ENCODE measurements at regions not wholly inside any gene's neighbourhood (a gene's known extent, or its start where the extent isn't known, plus 50 kb on each side); places are given as distances from the start of the nearest gene placed in this dataset.
A peak's percentile ranks its signal among the peaks of the same experiment; 100 is the strongest.

DNA sequence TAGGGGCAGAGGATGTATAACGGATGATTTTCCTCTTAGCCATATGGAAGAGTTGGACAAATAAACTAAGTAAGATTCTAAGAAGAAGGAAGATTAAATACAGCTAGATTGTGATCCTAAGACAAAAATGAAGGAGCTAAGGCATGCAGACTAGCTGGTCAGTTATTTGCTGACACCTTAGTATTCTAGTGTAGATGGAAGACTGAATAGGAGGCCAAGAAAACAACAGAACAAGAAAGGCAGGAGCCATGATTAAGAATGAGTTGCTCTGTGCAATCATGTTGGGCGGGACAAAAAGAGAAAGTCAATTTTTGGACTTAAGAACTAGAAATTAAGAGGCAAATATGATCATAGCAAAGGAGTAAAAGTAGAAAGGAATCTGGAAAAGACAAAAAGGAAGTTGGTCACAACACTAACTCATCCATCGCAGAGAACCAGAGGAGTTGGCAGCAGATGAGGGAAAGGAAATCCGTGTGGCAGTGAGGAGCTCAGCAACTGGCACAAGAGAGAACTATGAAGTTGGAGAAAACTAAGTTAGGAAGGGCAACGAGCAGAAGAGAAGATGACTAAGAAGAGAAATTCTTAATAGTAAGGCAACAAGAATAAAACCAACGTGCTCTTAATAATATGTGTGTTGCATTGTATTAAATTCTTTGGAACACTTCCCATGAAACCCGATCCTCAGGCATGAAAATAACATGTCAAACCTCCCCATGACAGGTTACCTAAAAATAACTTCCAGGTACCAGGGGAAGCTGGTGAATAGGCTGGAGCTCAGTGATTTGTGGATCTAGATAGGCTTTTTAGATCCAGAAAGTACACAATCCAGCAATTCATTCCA is 234.4 kb downstream of the LTN1 start:
- H3K4me1 ChIP-seq (ENCODE audit: control insufficient read depth in 1 of 2, low read depth in 2 of 2) = peaks cover 19 to 59% of the 10 kb centered on the region in 2 donors
- DNase-seq (ENCODE audit: low spot score) (no peak), ATAC-seq (ENCODE audit: insufficient number of reproducible peaks, low FRiP score, low read depth) (no peak)
- TF ChIP-seq, protein P1, sequence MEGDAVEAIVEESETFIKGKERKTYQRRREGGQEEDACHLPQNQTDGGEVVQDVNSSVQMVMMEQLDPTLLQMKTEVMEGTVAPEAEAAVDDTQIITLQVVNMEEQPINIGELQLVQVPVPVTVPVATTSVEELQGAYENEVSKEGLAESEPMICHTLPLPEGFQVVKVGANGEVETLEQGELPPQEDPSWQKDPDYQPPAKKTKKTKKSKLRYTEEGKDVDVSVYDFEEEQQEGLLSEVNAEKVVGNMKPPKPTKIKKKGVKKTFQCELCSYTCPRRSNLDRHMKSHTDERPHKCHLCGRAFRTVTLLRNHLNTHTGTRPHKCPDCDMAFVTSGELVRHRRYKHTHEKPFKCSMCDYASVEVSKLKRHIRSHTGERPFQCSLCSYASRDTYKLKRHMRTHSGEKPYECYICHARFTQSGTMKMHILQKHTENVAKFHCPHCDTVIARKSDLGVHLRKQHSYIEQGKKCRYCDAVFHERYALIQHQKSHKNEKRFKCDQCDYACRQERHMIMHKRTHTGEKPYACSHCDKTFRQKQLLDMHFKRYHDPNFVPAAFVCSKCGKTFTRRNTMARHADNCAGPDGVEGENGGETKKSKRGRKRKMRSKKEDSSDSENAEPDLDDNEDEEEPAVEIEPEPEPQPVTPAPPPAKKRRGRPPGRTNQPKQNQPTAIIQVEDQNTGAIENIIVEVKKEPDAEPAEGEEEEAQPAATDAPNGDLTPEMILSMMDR (IDR thresholded peaks at IDR 0.05) = no peak
- no peaks in the 10 kb centered on the region for H3K9me3 ChIP-seq
- H3K27me3 ChIP-seq (replicated peaks; ENCODE audit: insufficient read depth) = no peaks in the 10 kb centered on the region
- peak overlapping the region; percentile 29 to 96 for H3K27ac ChIP-seq
- H3K4me3 ChIP-seq = no peak overlapping the region
- no peaks in the 10 kb centered on the region for H3K36me3 ChIP-seq

DNA sequence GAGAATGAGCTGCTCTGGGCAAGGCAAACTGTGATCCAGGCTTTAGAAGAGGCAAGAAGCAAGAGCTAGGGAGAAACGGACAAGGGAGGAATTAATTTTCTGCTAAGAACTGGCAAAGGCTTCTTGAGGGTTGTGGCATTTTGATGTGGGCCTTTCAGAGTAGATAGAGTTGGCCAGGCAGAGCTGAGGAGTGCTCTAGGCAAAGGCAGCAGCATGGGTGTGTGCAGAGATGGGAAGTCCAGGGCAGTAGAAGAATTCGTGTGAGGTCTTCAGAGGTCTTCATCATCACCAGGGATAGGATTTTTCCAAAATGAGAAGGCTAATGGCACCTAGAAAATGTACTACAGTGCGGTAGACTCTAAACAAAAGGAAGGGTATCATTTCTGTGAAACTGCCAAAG is 237.8 kb downstream of the LTN1 start:
- TF ChIP-seq, protein P1 (IDR thresholded peaks at IDR 0.05) = no peak

DNA sequence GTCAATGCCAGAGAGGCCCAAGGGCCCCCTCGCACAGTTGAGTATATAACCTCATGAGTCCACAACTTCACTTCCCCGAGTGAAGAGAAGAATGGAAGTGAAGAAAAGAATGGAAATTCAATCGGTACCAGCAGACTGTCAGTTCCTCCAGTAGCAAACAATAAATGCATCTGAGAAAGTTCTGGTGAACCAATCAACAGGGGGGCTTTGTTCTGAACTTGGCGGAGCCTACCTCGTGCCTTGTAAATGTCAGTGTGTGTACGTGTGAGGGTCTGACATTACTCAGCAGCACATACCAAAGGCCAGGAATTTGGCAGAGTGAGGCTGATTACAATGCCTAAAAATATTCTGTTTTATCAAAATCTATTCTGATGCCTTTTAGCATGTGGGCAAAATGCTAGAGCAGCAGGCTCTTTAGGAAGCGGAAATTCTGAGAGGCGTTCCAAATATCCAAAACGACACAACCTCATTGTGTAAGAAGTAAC is 238.5 kb downstream of the LTN1 start:
- peak overlapping the region; percentile 1 for H3K4me3 ChIP-seq
- no peaks in the 10 kb centered on the region for H3K36me3 ChIP-seq
- TF ChIP-seq, protein P1 (IDR thresholded peaks at IDR 0.05) = no peak
- peaks cover 10 to 58% of the 10 kb centered on the region in 2 donors for H3K4me1 ChIP-seq (ENCODE audit: control insufficient read depth in 1 of 2, low read depth in 2 of 2)
- H3K27me3 ChIP-seq (replicated peaks; ENCODE audit: insufficient read depth) = no peaks in the 10 kb centered on the region
- H3K27ac ChIP-seq = peak overlapping the region; percentile 96 to 97
- DNase-seq (ENCODE audit: low spot score) = peak; percentile 60
- ATAC-seq (ENCODE audit: insufficient number of reproducible peaks, low FRiP score, low read depth) = peak; percentile 83
- no peaks in the 10 kb centered on the region for H3K9me3 ChIP-seq

More for the DNA sequence above, 237.8 kb downstream of the LTN1 start:
- no peaks in the 10 kb centered on the region for H3K27me3 ChIP-seq (replicated peaks; ENCODE audit: insufficient read depth)
- DNase-seq (ENCODE audit: low spot score) (no peak), ATAC-seq (ENCODE audit: insufficient number of reproducible peaks, low FRiP score, low read depth) (no peak)
- peaks cover 10 to 52% of the 10 kb centered on the region in 2 donors for H3K4me1 ChIP-seq (ENCODE audit: control insufficient read depth in 1 of 2, low read depth in 2 of 2)
- no peaks in the 10 kb centered on the region for H3K36me3 ChIP-seq
- H3K9me3 ChIP-seq = no peaks in the 10 kb centered on the region
- peak overlapping the region; percentile 96 to 97 for H3K27ac ChIP-seq
- H3K4me3 ChIP-seq = no peak overlapping the region

DNA sequence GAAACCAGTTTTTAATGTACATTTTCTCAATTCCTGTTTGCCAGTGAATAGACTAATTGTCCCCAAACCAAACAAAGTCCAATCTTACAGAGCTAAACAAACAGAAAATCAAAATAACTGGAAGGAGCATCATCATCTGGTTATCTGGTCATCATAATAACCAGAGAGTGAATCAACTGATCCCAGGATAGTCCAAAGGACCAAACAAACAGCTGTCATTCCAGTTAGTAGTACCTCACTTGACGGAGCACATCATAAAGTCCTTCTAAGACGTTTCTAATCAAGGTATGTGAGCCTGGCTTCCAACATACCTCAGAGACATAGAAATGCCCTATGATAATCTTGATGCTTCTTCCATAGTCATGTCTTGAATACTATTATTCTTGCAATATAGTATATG is 240.5 kb downstream of the LTN1 start:
- DNase-seq (ENCODE audit: low spot score) (no peak), ATAC-seq (ENCODE audit: insufficient number of reproducible peaks, low FRiP score, low read depth) (no peak)
- Histone ChIP-seq H3K4me3 (no peak overlapping the region), H3K27me3 (replicated peaks; ENCODE audit: insufficient read depth) (no peaks in the 10 kb centered on the region), H3K9me3 (no peaks in the 10 kb centered on the region), H3K27ac (peak overlapping the region; percentile 89 to 96), H3K36me3 (no peaks in the 10 kb centered on the region), H3K4me1 (ENCODE audit: control insufficient read depth in 1 of 2, low read depth in 2 of 2) (peaks cover 10 to 43% of the 10 kb centered on the region in 2 donors)
- TF ChIP-seq, protein P1 (IDR thresholded peaks at IDR 0.05) = no peak

DNA sequence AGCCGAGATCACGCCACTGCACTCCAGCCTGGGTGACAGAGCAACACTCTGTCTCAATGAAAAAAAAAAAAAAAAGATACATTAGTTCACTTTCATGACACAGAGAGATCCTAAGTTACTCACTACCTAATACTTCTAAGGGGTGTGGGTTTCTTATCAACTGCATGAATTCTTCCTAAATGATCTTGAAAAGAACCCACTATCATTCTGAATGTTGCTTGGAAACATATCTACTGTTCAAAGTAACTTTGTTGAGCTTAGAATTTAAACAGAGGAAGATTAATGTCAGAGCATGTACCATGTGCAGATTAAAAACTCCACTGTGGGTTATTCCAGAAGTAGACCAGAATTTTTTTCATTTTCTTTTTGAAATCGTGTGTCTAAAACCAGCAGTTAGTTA is 241.5 kb downstream of the LTN1 start:
- no peak for ATAC-seq (ENCODE audit: insufficient number of reproducible peaks, low FRiP score, low read depth)
- DNase-seq (ENCODE audit: low spot score) = no peak
- no peak overlapping the region for H3K4me3 ChIP-seq
- TF ChIP-seq, protein P1 (IDR thresholded peaks at IDR 0.05) = no peak
- no peaks in the 10 kb centered on the region for H3K9me3 ChIP-seq
- no peaks in the 10 kb centered on the region for H3K27me3 ChIP-seq (replicated peaks; ENCODE audit: insufficient read depth)
- H3K27ac ChIP-seq = peak overlapping the region; percentile 89 to 96
- H3K36me3 ChIP-seq = no peaks in the 10 kb centered on the region
- H3K4me1 ChIP-seq (ENCODE audit: control insufficient read depth in 1 of 2, low read depth in 2 of 2) = peaks cover 10 to 47% of the 10 kb centered on the region in 2 donors

All from thoracic aorta (tissue), 2 donors.